OCI-LY7 (cell line): ENCODE measurements at regions not wholly inside any gene's neighbourhood (a gene's known extent, or its start where the extent isn't known, plus 50 kb on each side); places are given as distances from the start of the nearest gene placed in this dataset.

ENCODE experiments used
- EZH2phosphoT487 ChIP-seq: fragments of 200-600 bp; sonication (generic); IDR thresholded peaks from 2 replicates; pipeline ENCODE4 v1.6.1; 2018; ENCODE audit warnings: low read depth, borderline replicate concordance, mild to moderate bottlenecking, mixed run types, antibody characterized with exemption, low read length, moderate library complexity, mixed read lengths
- TF ChIP-seq, protein P1 (sequence below): fragments of 200-600 bp; sonication (generic); conservative IDR thresholded peaks from 2 replicates; pipeline ENCODE4 v1.5.1; 2014; ENCODE audit warnings: mild to moderate bottlenecking, antibody characterized with exemption, low read length, moderate library complexity, mixed read lengths

DNA sequence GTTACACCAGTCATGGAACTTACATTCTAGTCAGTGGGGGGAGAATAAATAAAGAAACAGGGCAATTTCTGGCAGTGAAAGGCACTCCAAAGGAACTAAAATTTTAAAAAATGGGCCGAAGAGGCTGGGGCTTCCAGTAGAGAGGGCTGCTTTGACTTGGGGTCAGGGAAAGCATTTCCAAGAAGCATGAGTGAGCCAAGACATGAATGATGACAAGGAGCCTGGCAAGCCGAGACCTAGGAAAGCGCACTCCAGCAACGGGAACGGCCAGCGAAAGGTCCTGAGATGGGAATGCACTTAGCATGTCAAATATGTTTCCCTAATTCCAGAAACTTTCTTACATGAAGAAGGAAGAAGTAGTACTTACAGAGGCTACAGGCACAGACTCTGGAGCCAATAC lies 95.4 kb upstream of the NGF start:
- TF ChIP-seq, protein P1, sequence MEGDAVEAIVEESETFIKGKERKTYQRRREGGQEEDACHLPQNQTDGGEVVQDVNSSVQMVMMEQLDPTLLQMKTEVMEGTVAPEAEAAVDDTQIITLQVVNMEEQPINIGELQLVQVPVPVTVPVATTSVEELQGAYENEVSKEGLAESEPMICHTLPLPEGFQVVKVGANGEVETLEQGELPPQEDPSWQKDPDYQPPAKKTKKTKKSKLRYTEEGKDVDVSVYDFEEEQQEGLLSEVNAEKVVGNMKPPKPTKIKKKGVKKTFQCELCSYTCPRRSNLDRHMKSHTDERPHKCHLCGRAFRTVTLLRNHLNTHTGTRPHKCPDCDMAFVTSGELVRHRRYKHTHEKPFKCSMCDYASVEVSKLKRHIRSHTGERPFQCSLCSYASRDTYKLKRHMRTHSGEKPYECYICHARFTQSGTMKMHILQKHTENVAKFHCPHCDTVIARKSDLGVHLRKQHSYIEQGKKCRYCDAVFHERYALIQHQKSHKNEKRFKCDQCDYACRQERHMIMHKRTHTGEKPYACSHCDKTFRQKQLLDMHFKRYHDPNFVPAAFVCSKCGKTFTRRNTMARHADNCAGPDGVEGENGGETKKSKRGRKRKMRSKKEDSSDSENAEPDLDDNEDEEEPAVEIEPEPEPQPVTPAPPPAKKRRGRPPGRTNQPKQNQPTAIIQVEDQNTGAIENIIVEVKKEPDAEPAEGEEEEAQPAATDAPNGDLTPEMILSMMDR: no peak
- no peak for TF ChIP-seq EZH2phosphoT487
